ENCODE measurements at regions not wholly inside any gene's neighbourhood (a gene's known extent, or its start where the extent isn't known, plus 50 kb on each side); places are given as distances from the start of the nearest gene placed in this dataset.

DNA sequence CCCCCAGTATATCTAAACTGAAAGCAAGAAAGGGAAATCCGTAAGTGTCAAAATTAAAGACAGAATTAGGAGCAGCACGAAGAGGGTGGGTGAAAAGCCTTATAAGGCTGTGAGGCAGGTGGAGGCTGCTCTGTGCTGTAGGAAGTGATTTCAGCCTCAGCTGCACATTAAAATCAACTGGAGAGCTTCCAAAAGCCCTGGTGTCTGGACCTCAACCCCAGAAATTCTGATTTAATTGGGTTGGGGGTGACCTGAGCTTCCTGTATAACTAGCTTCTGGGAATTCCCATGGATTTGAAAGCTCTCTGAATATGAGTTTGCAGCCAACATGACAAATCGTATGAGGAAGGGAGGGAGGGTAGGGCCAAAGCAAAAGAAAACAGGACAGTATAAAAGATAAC lies 242.4 kb upstream of the TMTC4 start:
- Histone ChIP-seq H3K4me2 (ENCODE audit: insufficient read depth, insufficient read length, low read length) (no peak overlapping the region), H3K9ac (ENCODE audit: extremely low read depth, insufficient read length, low read length) (no peak overlapping the region), H3K9me3 (ENCODE audit: control insufficient read depth, low read depth, low read length) (no peaks in the 10 kb centered on the region), H3K14ac (ENCODE audit: insufficient read depth, low read length) (no peak overlapping the region), H2AK5ac (ENCODE audit: insufficient read length, low read length) (no peak overlapping the region), H3K27me3 (ENCODE audit: insufficient read depth, low read length) (no peaks in the 10 kb centered on the region), H3K79me2 (ENCODE audit: insufficient read depth, low read length) (no peaks in the 10 kb centered on the region), H3K18ac (ENCODE audit: insufficient read length, low read depth, low read length) (no peak overlapping the region), H2BK5ac (ENCODE audit: insufficient read length, low read length) (no peak overlapping the region), H2AFZ (ENCODE audit: low read length) (no peak overlapping the region), H3K79me1 (ENCODE audit: insufficient read depth, low read depth, low read length, poor library complexity, severe bottlenecking) (no peaks in the 10 kb centered on the region), H2BK20ac (ENCODE audit: low read depth, low read length, poor library complexity, severe bottlenecking) (no peak overlapping the region), H4K91ac (ENCODE audit: insufficient read length, low read depth, low read length) (no peak overlapping the region), H3K23me2 (ENCODE audit: insufficient read length, low read depth, low read length, poor library complexity, severe bottlenecking) (no peaks in the 10 kb centered on the region), H3K4ac (ENCODE audit: low read depth, low read length) (no peak overlapping the region), H3T11ph (ENCODE audit: low read length) (no peak overlapping the region), H2BK15ac (ENCODE audit: low read depth, low read length) (no peak overlapping the region), H3K4me1 (ENCODE audit: insufficient read depth, low read length) (no peaks in the 10 kb centered on the region), H4K8ac (replicated peaks; ENCODE audit: insufficient read length, low read depth, low read length) (no peak overlapping the region), H3K23ac (ENCODE audit: insufficient read length, low read depth, low read length) (no peak overlapping the region), H4K5ac (ENCODE audit: insufficient read length, low read depth, low read length) (no peak overlapping the region), H2BK120ac (ENCODE audit: low read depth, low read length, poor library complexity, severe bottlenecking) (no peak overlapping the region), H3K56ac (ENCODE audit: insufficient read length, low read depth, low read length) (no peak overlapping the region), H4K20me1 (ENCODE audit: control insufficient read depth, insufficient read depth, insufficient read length) (no peaks in the 10 kb centered on the region), H2BK12ac (ENCODE audit: insufficient read length, low read depth, low read length) (no peak overlapping the region), H3K27ac (ENCODE audit: insufficient read length, low read depth, low read length) (no peak overlapping the region)
- H3K27ac Mint-ChIP-seq, result no peak overlapping the region
- WGBS (ENCODE audit: extremely low coverage, insufficient read length, low lambda C conversion rate), result no CpG with 5 or more reads among the region's 3 CpGs
- no peaks in the 10 kb centered on the region for H3K36me3 Mint-ChIP-seq (ENCODE audit: insufficient read depth in 1 of 3, low read depth in 3 of 3)
- TF ChIP-seq CTCF (conservative IDR thresholded peaks at IDR 0.05), result no peak
- no peaks in the 10 kb centered on the region for H3K27me3 Mint-ChIP-seq (ENCODE audit: low read depth)
- H3K4me1 Mint-ChIP-seq, result no peaks in the 10 kb centered on the region
- no peak for DNase-seq
- no peaks in the 10 kb centered on the region; a peak in 1 of 5 replicates for H3K9me3 Mint-ChIP-seq
- H3K4me3 Mint-ChIP-seq, result no peak overlapping the region

Measured in H9 (cell line).